A549 (cell line): ENCODE measurements at regions not wholly inside any gene's neighbourhood (a gene's known extent, or its start where the extent isn't known, plus 50 kb on each side); places are given as distances from the start of the nearest gene placed in this dataset.

Experiments used
- ATAC-seq, 2 experiments: fragments of 200-7000 bp in 1 of 2; fragments of >200 bp in 1 of 2; cut with Nextera tagmentation in 1 of 2; cut with Tn5 transposase in 1 of 2; 3 replicates each; pipeline versions ENCODE4 v1.8.0 to v1.9.1; 2018 to 2020; ENCODE audit warnings: mild to moderate bottlenecking in 1 of 2, moderate library complexity in 1 of 2
- CTCF ChIA-PET: fragments of 300-600 bp; sonication (Branson Sonifier 250); formaldehyde crosslinking; extraction: SDS; loops from one replicate; lab custom pipeline; 2021; ENCODE audit warnings: antibody characterized with exemption, inconsistent platforms; lab: Yijun Ruan, JAX
- POLR2A ChIA-PET: fragments of 350-600 bp; formaldehyde crosslinking; extraction: SDS; loops from one replicate; lab custom pipeline; 2021; ENCODE audit warnings: antibody characterized with exemption, inconsistent platforms; lab: Yijun Ruan, JAX
- DNase-seq, 2 experiments: peaks; one replicate each; pipeline versions ENCODE4 v3.0.0 to v3.0.0-alpha.2; 2011 to 2016; ENCODE audit warnings: low read depth in 1 of 2, low spot score in 1 of 2
- FAIRE-seq: peaks from 2 replicates; lab custom pipeline; 2011; peaks lifted over from hg19 to GRCh38; lab: Jason Lieb, UNC
- H3K27ac ChIP-seq, 2 experiments: fragments of >200 bp; sonication (Bioruptor Twin); formaldehyde crosslinking; 3 replicates each; pipeline ENCODE4 v1.5.1; 2016 to 2017
- H3K4me1 ChIP-seq: fragments of >200 bp; sonication (Bioruptor Twin); formaldehyde crosslinking; 3 replicates; pipeline ENCODE4 v1.6.1; 2016
- H3K4me2 ChIP-seq: fragments of >200 bp; sonication (Bioruptor Twin); formaldehyde crosslinking; 3 replicates; pipeline ENCODE4 v1.6.1; 2016
- H3K4me3 ChIP-seq: fragments of >200 bp; sonication (Bioruptor Twin); formaldehyde crosslinking; 3 replicates; pipeline ENCODE4 v1.5.1; 2016
- H3K9me3 ChIP-seq: fragments of >200 bp; sonication (Bioruptor Twin); formaldehyde crosslinking; 3 replicates; pipeline ENCODE4 v1.6.1; 2016
- ATOH8 ChIP-seq: fragments of 250-450 bp; sonication (Bioruptor Pico); IDR thresholded peaks from 2 replicates; pipeline ENCODE4 v1.5.0; 2020; ENCODE audit warnings: low read depth, mild to moderate bottlenecking, moderate library complexity
- CBX2 ChIP-seq: fragments of 200-600 bp; sonication (generic); IDR thresholded peaks from 2 replicates; pipeline ENCODE4 v1.6.1; 2016; ENCODE audit warnings: low read depth, mild to moderate bottlenecking, borderline replicate concordance
- CBX8 ChIP-seq: fragments of 200-600 bp; sonication (generic); IDR thresholded peaks from 2 replicates; pipeline ENCODE4 v1.6.1; 2016
- CHD4 ChIP-seq: fragments of 200-600 bp; sonication (generic); IDR thresholded peaks from 2 replicates; pipeline ENCODE4 v1.6.1; 2016; ENCODE audit warnings: antibody characterized with exemption, mild to moderate bottlenecking, borderline replicate concordance
- EHF ChIP-seq: fragments of 250-450 bp; sonication (Bioruptor Pico); IDR thresholded peaks from 2 replicates; pipeline ENCODE4 v1.5.0; 2020; ENCODE audit warnings: mild to moderate bottlenecking
- EHMT2 ChIP-seq: fragments of 200-600 bp; sonication (generic); IDR thresholded peaks from 2 replicates; pipeline ENCODE4 v1.6.1; 2016; ENCODE audit warnings: antibody characterized with exemption, low read depth, mild to moderate bottlenecking, moderate library complexity
- FOSB ChIP-seq: fragments of 250-450 bp; sonication (Bioruptor Pico); IDR thresholded peaks from 2 replicates; pipeline ENCODE4 v1.5.0; 2020; ENCODE audit warnings: mild to moderate bottlenecking, moderate library complexity
- FOSL2 ChIP-seq, 2 experiments: fragments of 450-650 bp in 1 of 2; fragments of >200 bp in 1 of 2; sonication (Bioruptor Twin) in 1 of 2; formaldehyde crosslinking; IDR thresholded peaks; 2 replicates each; pipeline versions ENCODE4 v1.5.0 to v1.6.1; 2016 to 2020; ENCODE audit warnings: mild to moderate bottlenecking in 1 of 2, moderate library complexity in 1 of 2
- FOXS1 ChIP-seq: fragments of 250-450 bp; sonication (Bioruptor Pico); IDR thresholded peaks from 2 replicates; pipeline ENCODE4 v1.5.0; 2020; ENCODE audit warnings: mild to moderate bottlenecking, moderate library complexity
- GATA3 ChIP-seq: IDR thresholded peaks from 2 replicates; pipeline ENCODE4 v1.6.1; 2012; ENCODE audit warnings: borderline replicate concordance
- HDAC2 ChIP-seq: fragments of 200-600 bp; sonication (generic); IDR thresholded peaks from 2 replicates; pipeline ENCODE4 v1.6.1; 2016
- HES2 ChIP-seq: fragments of >200 bp; sonication (Bioruptor Twin); formaldehyde crosslinking; IDR thresholded peaks from 2 replicates; pipeline ENCODE4 v1.6.1; 2016
- HEYL ChIP-seq: fragments of 250-450 bp; sonication (Bioruptor Pico); IDR thresholded peaks from 2 replicates; pipeline ENCODE4 v1.8.0; 2021; ENCODE audit warnings: mild to moderate bottlenecking, moderate library complexity
- HOXA7 ChIP-seq: fragments of 250-450 bp; sonication (Bioruptor Pico); IDR thresholded peaks from 2 replicates; pipeline ENCODE4 v1.5.0; 2020; ENCODE audit warnings: mild to moderate bottlenecking, moderate library complexity
- HOXB5 ChIP-seq: fragments of 250-450 bp; sonication (Bioruptor Pico); IDR thresholded peaks from 2 replicates; pipeline ENCODE4 v1.5.0; 2020; ENCODE audit warnings: mild to moderate bottlenecking, moderate library complexity
- JUN ChIP-seq, 2 experiments: fragments of >200 bp; sonication (Bioruptor Twin); formaldehyde crosslinking; IDR thresholded peaks; 2 replicates in 1 of 2; 3 replicates in 1 of 2; pipeline ENCODE4 v1.6.1; 2016 to 2017
- JUNB ChIP-seq: fragments of >200 bp; sonication (Bioruptor Twin); formaldehyde crosslinking; IDR thresholded peaks from 2 replicates; pipeline ENCODE4 v1.6.1; 2016
- KDM1A ChIP-seq: fragments of 200-600 bp; sonication (generic); IDR thresholded peaks from 2 replicates; pipeline ENCODE4 v1.6.1; 2016; ENCODE audit warnings: low read depth, mild to moderate bottlenecking
- KDM5A ChIP-seq: fragments of 200-600 bp; sonication (generic); IDR thresholded peaks from 2 replicates; pipeline ENCODE4 v1.6.1; 2016; ENCODE audit warnings: antibody characterized with exemption, mild to moderate bottlenecking
- MAFK ChIP-seq: fragments of 450-650 bp; IDR thresholded peaks from 2 replicates; pipeline ENCODE4 v1.6.1; 2014; ENCODE audit not compliant: partially characterized antibody
- MYC ChIP-seq: IDR thresholded peaks from 2 replicates; pipeline ENCODE4 v1.6.1; 2012; ENCODE audit warnings: mild to moderate bottlenecking, inconsistent platforms, low read length, improper control_type of control experiment, borderline replicate concordance
- NFE2L2 ChIP-seq: fragments of 150-350 bp; conservative IDR thresholded peaks from 2 replicates; pipeline ENCODE4 v1.6.1; 2014; ENCODE audit warnings: low read length
- NPAS2 ChIP-seq: fragments of 250-450 bp; sonication (Bioruptor Pico); IDR thresholded peaks from 2 replicates; pipeline ENCODE4 v1.8.0; 2022; ENCODE audit warnings: mild to moderate bottlenecking, moderate library complexity, borderline replicate concordance
- POLR2A ChIP-seq: IDR thresholded peaks from 2 replicates; pipeline ENCODE4 v1.6.1; 2012; ENCODE audit warnings: mild to moderate bottlenecking, low read length
- RAD21 ChIP-seq, 2 experiments: fragments of >200 bp in 1 of 2; sonication (Bioruptor Twin) in 1 of 2; formaldehyde crosslinking in 1 of 2; IDR thresholded peaks in 1 of 2; conservative IDR thresholded peaks in 1 of 2; 2 replicates in 1 of 2; 3 replicates in 1 of 2; pipeline ENCODE4 v1.6.1; 2012 to 2018; ENCODE audit warnings: inconsistent platforms in 1 of 2
- RCOR1 ChIP-seq: fragments of 150-350 bp; IDR thresholded peaks from 2 replicates; pipeline ENCODE4 v1.6.1; 2014; ENCODE audit warnings: antibody characterized with exemption, low read length, low read depth
- RFX5 ChIP-seq: fragments of 450-650 bp; IDR thresholded peaks from 2 replicates; pipeline ENCODE4 v1.7.1; 2014; ENCODE audit warnings: antibody characterized with exemption, mild to moderate bottlenecking, moderate library complexity
- RNF2 ChIP-seq: fragments of 200-600 bp; sonication (generic); IDR thresholded peaks from 2 replicates; pipeline ENCODE4 v1.6.1; 2016; ENCODE audit warnings: low read depth, mild to moderate bottlenecking, antibody characterized with exemption, moderate library complexity, borderline replicate concordance
- SMC3 ChIP-seq: fragments of >200 bp; sonication (Bioruptor Twin); formaldehyde crosslinking; IDR thresholded peaks from 3 replicates; pipeline ENCODE4 v1.6.1; 2018; ENCODE audit warnings: inconsistent platforms
- SREBF2 ChIP-seq: fragments of 450-650 bp; IDR thresholded peaks from 2 replicates; pipeline ENCODE4 v1.6.1; 2014; ENCODE audit warnings: mild to moderate bottlenecking, moderate library complexity
- ZNF302 ChIP-seq: fragments of 250-450 bp; sonication (Bioruptor Pico); IDR thresholded peaks from 2 replicates; pipeline ENCODE4 v1.9.0; 2021; ENCODE audit warnings: inconsistent platforms, mild to moderate bottlenecking, moderate library complexity
- WGBS: methylation state at CpG from one replicate; pipeline ENCODE4 v1.1.6; 2017; ENCODE audit errors: missing lambda C conversion rate; 5-methylcytosine and 5-hydroxymethylcytosine counted together
- TF ChIP-seq, protein P1 (sequence below): fragments of 450-650 bp; IDR thresholded peaks from 2 replicates; pipeline ENCODE4 v1.6.1; 2014; ENCODE audit warnings: antibody characterized with exemption
- TF ChIP-seq, protein P2 (sequence below): IDR thresholded peaks from 2 replicates; pipeline ENCODE4 v1.6.1; 2012

GRCh38 chr13:73307481-73307880 is 248.7 kb downstream of the KLF5 start (continued):
- TF ChIP-seq, protein P1, sequence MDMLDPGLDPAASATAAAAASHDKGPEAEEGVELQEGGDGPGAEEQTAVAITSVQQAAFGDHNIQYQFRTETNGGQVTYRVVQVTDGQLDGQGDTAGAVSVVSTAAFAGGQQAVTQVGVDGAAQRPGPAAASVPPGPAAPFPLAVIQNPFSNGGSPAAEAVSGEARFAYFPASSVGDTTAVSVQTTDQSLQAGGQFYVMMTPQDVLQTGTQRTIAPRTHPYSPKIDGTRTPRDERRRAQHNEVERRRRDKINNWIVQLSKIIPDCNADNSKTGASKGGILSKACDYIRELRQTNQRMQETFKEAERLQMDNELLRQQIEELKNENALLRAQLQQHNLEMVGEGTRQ: no peak
- no peak for TF ChIP-seq POLR2A
- TF ChIP-seq CHD4: no peak
- no peak for TF ChIP-seq FOSL2 (IDR thresholded peaks at IDR 0.05)
- TF ChIP-seq FOSL2 (CRISPR knock-in tag; IDR thresholded peaks at IDR 0.05): no peak
- TF ChIP-seq CBX2: no peak
- TF ChIP-seq NPAS2 (CRISPR knock-in tag): no peak

GRCh38 chr13:73306688-73307087 is 247.9 kb downstream of the KLF5 start:
- POLR2A ChIA-PET: no interaction called here
- TF ChIP-seq HES2 (no peak), NPAS2 (CRISPR knock-in tag) (no peak), KDM5A (no peak), HEYL (no peak), EHMT2 (no peak), FOXS1 (CRISPR knock-in tag) (no peak), CHD4 (no peak), JUN (IDR thresholded peaks at IDR 0.05) (no peak), RAD21 (conservative IDR thresholded peaks at IDR 0.05 in 1 of 2, IDR thresholded peaks at IDR 0.05 in 1 of 2) (no peak), HDAC2 (no peak), ATOH8 (no peak), KDM1A (no peak), SMC3 (no peak), RFX5 (no peak), HOXB5 (CRISPR knock-in tag) (no peak)
- TF ChIP-seq, protein P1: no peak
- TF ChIP-seq, all 56 proteins: peak for 0
- no peak overlapping the region for H3K4me2 ChIP-seq
- DNase-seq (no peak), FAIRE-seq (no peak), ATAC-seq (no peak)
- H3K4me1 ChIP-seq: no peaks in the 10 kb centered on the region
- no peak overlapping the region for H3K4me3 ChIP-seq
- no peaks in the 10 kb centered on the region for H3K9me3 ChIP-seq
- 100% methylated on average over 1 of the region's 1 CpG for WGBS
- H3K27ac ChIP-seq: no peak overlapping the region
- CTCF ChIA-PET: no interaction called here

- WGBS: 78% methylated on average over 2 of the region's 2 CpGs
- no peak overlapping the region for H3K4me3 ChIP-seq
- H3K9me3 ChIP-seq: no peaks in the 10 kb centered on the region
- H3K4me2 ChIP-seq: no peak overlapping the region
- no peak for DNase-seq
- FAIRE-seq: no peak
- POLR2A ChIA-PET: no interaction called here
- no peak overlapping the region for H3K27ac ChIP-seq
- TF ChIP-seq KDM1A (no peak), NFE2L2 (no peak), GATA3 (no peak), JUNB (no peak), EHMT2 (no peak), HOXA7 (CRISPR knock-in tag) (no peak), ZNF302 (CRISPR knock-in tag) (no peak), ATOH8 (no peak), RCOR1 (no peak), MAFK (no peak), POLR2A (no peak), SREBF2 (no peak), FOSB (CRISPR knock-in tag) (no peak), CBX8 (no peak), MYC (no peak), EHF (no peak), RNF2 (no peak)
- TF ChIP-seq, protein P2, sequence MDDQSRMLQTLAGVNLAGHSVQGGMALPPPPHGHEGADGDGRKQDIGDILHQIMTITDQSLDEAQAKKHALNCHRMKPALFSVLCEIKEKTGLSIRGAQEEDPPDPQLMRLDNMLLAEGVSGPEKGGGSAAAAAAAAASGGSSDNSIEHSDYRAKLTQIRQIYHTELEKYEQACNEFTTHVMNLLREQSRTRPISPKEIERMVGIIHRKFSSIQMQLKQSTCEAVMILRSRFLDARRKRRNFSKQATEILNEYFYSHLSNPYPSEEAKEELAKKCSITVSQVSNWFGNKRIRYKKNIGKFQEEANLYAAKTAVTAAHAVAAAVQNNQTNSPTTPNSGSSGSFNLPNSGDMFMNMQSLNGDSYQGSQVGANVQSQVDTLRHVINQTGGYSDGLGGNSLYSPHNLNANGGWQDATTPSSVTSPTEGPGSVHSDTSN: no peak
- no peak for ATAC-seq
- H3K4me1 ChIP-seq: peaks cover 12% of the 10 kb centered on the region; the same call in 2 of the 3 replicates
- CTCF ChIA-PET: interaction anchor here (1.2 kb wide), 1 partner anchor 13 kb away, joined by 4 read pairs; no protein-coding TSS in a partner anchor
Observed at GRCh38 chr13:73304442-73304841, 245.6 kb downstream of the KLF5 start.
